Caco-2 (cell line): ENCODE measurements at regions not wholly inside any gene's neighbourhood (a gene's known extent, or its start where the extent isn't known, plus 50 kb on each side); places are given as distances from the start of the nearest gene placed in this dataset.

Experiments used
- BruUV-seq: library from RNA; stranded (reverse); fragments of 400-500 nt; replicated peaks from 2 replicates; lab custom pipeline; 2021; lab: Mats Ljungman, UMichigan
- CTCF ChIA-PET: fragments of 300-600 bp; sonication (Branson Sonifier 250); formaldehyde crosslinking; loops from one replicate; lab custom pipeline; 2022; ENCODE audit warnings: antibody characterized with exemption; lab: Charles Lee
- POLR2A ChIA-PET: fragments of 300-600 bp; sonication (Branson Sonifier 250); formaldehyde crosslinking; loops from one replicate; lab custom pipeline; 2022; ENCODE audit warnings: antibody characterized with exemption; lab: Charles Lee
- DNase-seq, 2 experiments: peaks; one replicate each; pipeline versions ENCODE4 v3.0.0 to v3.0.0-alpha.2; 2020 to 2022
- H3K27me3 ChIP-seq: replicated peaks from 2 replicates; pipeline ENCODE4 v1.6.0; 2011; ENCODE audit warnings: low read length; ENCODE audit not compliant: control insufficient read depth, insufficient read depth
- H3K36me3 ChIP-seq: 2 replicates; pipeline ENCODE4 v1.5.1; 2011; ENCODE audit warnings: low read length; ENCODE audit not compliant: control insufficient read depth, insufficient read depth
- H3K4me1 ChIP-seq: fragments of 250-450 bp; sonication (Bioruptor Pico); 2 replicates; pipeline ENCODE4 v1.5.1; 2020; ENCODE audit warnings: mild to moderate bottlenecking
- H3K4me3 ChIP-seq: 2 replicates; pipeline ENCODE4 v1.5.1; 2011; ENCODE audit warnings: low read depth, mild to moderate bottlenecking, control low read depth, low read length
- H3K9me3 ChIP-seq: fragments of 250-450 bp; sonication (Bioruptor Pico); 2 replicates; pipeline ENCODE4 v1.5.1; 2020; ENCODE audit warnings: mild to moderate bottlenecking, moderate library complexity
- H3K27ac Mint-ChIP-seq: one replicate; pipeline ENCODE4 v1.8.0; 2022; ENCODE audit warnings: mixed read lengths; ENCODE audit not compliant: unreplicated experiment
- H3K27me3 Mint-ChIP-seq: one replicate; pipeline ENCODE4 v1.8.0; 2022; ENCODE audit warnings: mixed read lengths; ENCODE audit not compliant: insufficient read depth, unreplicated experiment
- H3K36me3 Mint-ChIP-seq: one replicate; pipeline ENCODE4 v1.8.0; 2022; ENCODE audit warnings: mild to moderate bottlenecking, mixed read lengths; ENCODE audit not compliant: insufficient read depth, unreplicated experiment
- H3K4me1 Mint-ChIP-seq: one replicate; pipeline ENCODE4 v1.8.0; 2022; ENCODE audit warnings: low read depth, mixed read lengths; ENCODE audit not compliant: unreplicated experiment
- H3K4me3 Mint-ChIP-seq: one replicate; pipeline ENCODE4 v1.8.0; 2022; ENCODE audit warnings: mild to moderate bottlenecking, moderate library complexity, mixed read lengths; ENCODE audit not compliant: unreplicated experiment
- H3K9me3 Mint-ChIP-seq: one replicate; pipeline ENCODE4 v1.8.0; 2022; ENCODE audit warnings: mixed read lengths; ENCODE audit not compliant: unreplicated experiment
- CTCF ChIP-seq, 2 experiments: fragments of 200-600 bp in 1 of 2; IDR thresholded peaks; 1 replicate in 1 of 2; 2 replicates in 1 of 2; pipeline versions ENCODE4 v1.5.1 to v1.8.0; 2011 to 2022; ENCODE audit warnings: antibody characterized with exemption in 1 of 2, control low read depth in 1 of 2, inconsistent platforms in 1 of 2, low read depth in 1 of 2, low read length in 1 of 2, mild to moderate bottlenecking in 1 of 2, moderate library complexity in 1 of 2; ENCODE audit not compliant: insufficient read depth in 1 of 2, severe bottlenecking in 1 of 2, unreplicated experiment in 1 of 2
- intact Hi-C: fragments of 100-400 bp; cut with micrococcal nuclease; formaldehyde crosslinking; loops from one replicate; pipeline ENCODE4 v1.10.0; 2022; ENCODE audit not compliant: unreplicated experiment

- BruUV-seq: no TSS peak
- no peaks in the 10 kb centered on the region for H3K27me3 ChIP-seq
Observed at GRCh38 chr2:43131051-43131889, 95.1 kb downstream of the ZFP36L2 start.

GRCh38 chr2:43130548-43130875 is 95.9 kb downstream of the ZFP36L2 start:
- DNase-seq: peak in 1 of 2 experiments; percentile 28
- H3K27ac Mint-ChIP-seq: peak overlapping the region; percentile 51

More at GRCh38 chr2:43131051-43131889, 95.1 kb downstream of the ZFP36L2 start:
- Histone ChIP-seq H3K4me3 (no peak overlapping the region), H3K4me1 (peaks cover 50% of the 10 kb centered on the region), H3K36me3 (no peaks in the 10 kb centered on the region; the same call in 1 of the 2 replicates), H3K9me3 (no peaks in the 10 kb centered on the region)
- ChIA-PET POLR2A (no interaction called here), CTCF (interaction anchor here (0.5 to 0.8 kb wide), 4 partner anchors 9 to 237 kb away, joined by 3 read pairs; no protein-coding TSS in a partner anchor)
- Mint-ChIP-seq H3K4me1 (peaks cover 53% of the 10 kb centered on the region), H3K27ac (peak overlapping the region; percentile 51), H3K9me3 (no peaks in the 10 kb centered on the region), H3K4me3 (no peak overlapping the region), H3K36me3 (no peaks in the 10 kb centered on the region), H3K27me3 (no peaks in the 10 kb centered on the region)
- peak; percentile 59 to 65 for DNase-seq
- intact Hi-C loops: loop anchor here (1.0 to 10.0 kb wide), 4 partner anchors 32 to 276 kb away; no protein-coding TSS in a partner anchor
- TF ChIP-seq CTCF (IDR thresholded peaks at IDR 0.05; ENCODE audit: insufficient read depth in 1 of 2, low read depth in 1 of 2, low read length in 1 of 2, severe bottlenecking in 1 of 2, unreplicated experiment in 1 of 2): peak in 1 of 2 experiments; percentile 33

More at GRCh38 chr2:43130548-43130875, 95.9 kb downstream of the ZFP36L2 start:
- BruUV-seq: no TSS peak
- H3K4me3 Mint-ChIP-seq: no peak overlapping the region
- intact Hi-C loops: loop anchor here (2.0 to 10.0 kb wide), 3 partner anchors 32 to 276 kb away; no protein-coding TSS in a partner anchor
- no peaks in the 10 kb centered on the region for H3K27me3 ChIP-seq
- ChIA-PET CTCF (interaction anchor here (0.6 to 0.8 kb wide), 3 partner anchors 10 to 106 kb away, joined by 3 read pairs; no protein-coding TSS in a partner anchor), POLR2A (no interaction called here)
- H3K4me1 ChIP-seq: peaks cover 45% of the 10 kb centered on the region
- no peak overlapping the region for H3K4me3 ChIP-seq
- TF ChIP-seq CTCF (IDR thresholded peaks at IDR 0.05; ENCODE audit: insufficient read depth in 1 of 2, low read depth in 1 of 2, low read length in 1 of 2, severe bottlenecking in 1 of 2, unreplicated experiment in 1 of 2): no peak
- no peaks in the 10 kb centered on the region for H3K27me3 Mint-ChIP-seq
- no peaks in the 10 kb centered on the region for H3K36me3 Mint-ChIP-seq
- peaks cover 48% of the 10 kb centered on the region for H3K4me1 Mint-ChIP-seq
- H3K9me3 ChIP-seq: no peaks in the 10 kb centered on the region
- no peaks in the 10 kb centered on the region for H3K9me3 Mint-ChIP-seq
- no peaks in the 10 kb centered on the region; the same call in 1 of the 2 replicates for H3K36me3 ChIP-seq
